Fibroblast of upper back skin (primary cell): ENCODE measurements at regions not wholly inside any gene's neighbourhood (a gene's known extent, or its start where the extent isn't known, plus 50 kb on each side); places are given as distances from the start of the nearest gene placed in this dataset.
"Not testable (repeated sequence)": the region's sequence is repeated elsewhere in the genome, so short reads cannot be mapped to it uniquely, and the experiment has no call there.

Source experiments
- DNase-seq: peaks from one replicate; pipeline ENCODE4 v3.0.0-alpha.2; 2013

- not testable (repeated sequence) for DNase-seq
These were observed 79.4 kb upstream of the RPS6KA6 start for GRCh38 chrX:84267432-84267831.

DNA sequence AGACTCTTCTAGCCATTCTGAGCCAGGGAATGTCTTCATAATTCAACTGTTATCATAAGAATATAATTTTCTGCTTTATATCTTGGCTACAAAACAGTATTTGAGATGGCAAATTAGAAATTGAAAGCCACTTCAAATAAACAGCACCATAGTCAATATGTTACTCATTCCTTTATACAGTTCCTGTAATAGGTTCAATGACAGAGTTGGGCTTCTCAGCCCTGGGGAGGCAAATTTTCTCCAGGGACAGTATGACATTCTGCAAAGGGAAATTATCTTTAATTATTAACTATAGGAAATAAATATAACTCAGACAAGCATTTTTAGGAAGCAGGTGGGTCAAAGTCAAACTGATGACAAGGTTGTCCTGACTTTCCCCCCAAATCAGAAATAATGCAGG is 71.9 kb upstream of the RPS6KA6 start:
- DNase-seq: no peak

GRCh38 chrX:84258708-84259107 is 70.7 kb upstream of the RPS6KA6 start:
- no peak for DNase-seq

- peak; percentile 70 for DNase-seq
These were observed 60.2 kb upstream of the RPS6KA6 start for GRCh38 chrX:84248226-84248625.

DNA sequence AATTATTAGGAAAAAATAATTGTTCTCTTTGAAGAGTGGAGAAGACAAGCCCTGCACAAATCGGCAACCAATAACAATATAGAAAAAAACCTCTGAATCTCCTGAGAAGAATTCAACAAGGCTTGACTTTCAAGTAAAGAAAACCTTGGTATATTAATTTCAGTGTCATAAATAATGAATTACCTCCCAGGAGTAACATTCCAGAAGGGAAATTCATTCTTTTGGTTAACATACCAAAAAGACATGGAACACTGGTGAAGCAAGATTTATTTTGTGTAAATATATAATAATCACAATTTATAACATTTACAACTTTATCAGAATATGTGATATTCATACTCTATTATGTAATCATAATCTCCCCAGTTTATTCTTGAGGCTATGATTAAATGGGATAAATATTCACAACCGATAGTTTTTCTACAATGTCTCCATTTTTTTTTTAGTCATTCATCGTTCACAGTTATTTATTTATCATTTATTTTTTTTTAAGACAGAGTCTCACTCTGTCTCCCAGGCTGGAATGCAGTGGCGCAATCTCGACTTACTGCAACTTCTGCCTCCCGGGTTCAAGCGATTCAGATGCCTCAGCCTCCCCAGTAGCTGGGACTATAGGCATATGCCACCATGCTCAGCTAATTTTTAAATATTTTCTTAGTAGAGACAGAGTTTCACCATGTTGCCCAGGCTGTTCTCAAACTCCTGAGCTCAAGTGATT is 53.0 kb upstream of the RPS6KA6 start:
- peak; percentile 66 for DNase-seq
